ENCODE measurements at regions not wholly inside any gene's neighbourhood (a gene's known extent, or its start where the extent isn't known, plus 50 kb on each side); places are given as distances from the start of the nearest gene placed in this dataset.

- Histone ChIP-seq H3K9me2 (replicated peaks; ENCODE audit: insufficient read depth, low read length) (no peaks in the 10 kb centered on the region), H3K9me3 (ENCODE audit: low read length) (0 out of 2 replicates have a peak, but pooled peaks cover 4% of the 10 kb centered on the region), H4K20me1 (ENCODE audit: insufficient read depth, low read depth, low read length) (no peaks in the 10 kb centered on the region), H3K27ac (ENCODE audit: low read length) (no peak overlapping the region), H3K79me2 (ENCODE audit: low read length) (no peaks in the 10 kb centered on the region), H3K36me3 (ENCODE audit: insufficient read depth, low read length) (no peaks in the 10 kb centered on the region), H3K4me3 (ENCODE audit: low read length) (no peak overlapping the region), H3K9ac (ENCODE audit: low read length) (no peak overlapping the region), H3K27me3 (ENCODE audit: low read length) (no peaks in the 10 kb centered on the region), H2AFZ (ENCODE audit: low read length) (no peak overlapping the region), H3K4me1 (ENCODE audit: low read length) (no peaks in the 10 kb centered on the region), H3K4me2 (ENCODE audit: low read depth, low read length, poor library complexity, severe bottlenecking) (no peak overlapping the region)
- no peak for DNase-seq
Observed at GRCh38 chr3:30493911-30494311, 112.5 kb upstream of the TGFBR2 start.

GRCh38 chr3:30495172-30496065 lies 111.0 kb upstream of the TGFBR2 start:
- Histone ChIP-seq H3K27ac (ENCODE audit: low read length) (no peak overlapping the region), H3K9me2 (replicated peaks; ENCODE audit: insufficient read depth, low read length) (no peaks in the 10 kb centered on the region; the same call in 1 of the 2 replicates), H3K4me1 (ENCODE audit: low read length) (no peaks in the 10 kb centered on the region), H3K9me3 (ENCODE audit: low read length) (no peaks in the 10 kb centered on the region), H3K9ac (ENCODE audit: low read length) (no peak overlapping the region), H3K79me2 (ENCODE audit: low read length) (no peaks in the 10 kb centered on the region), H3K27me3 (ENCODE audit: low read length) (no peaks in the 10 kb centered on the region), H4K20me1 (ENCODE audit: insufficient read depth, low read depth, low read length) (no peaks in the 10 kb centered on the region), H3K4me2 (ENCODE audit: low read depth, low read length, poor library complexity, severe bottlenecking) (no peak overlapping the region), H3K4me3 (ENCODE audit: low read length) (no peak overlapping the region), H2AFZ (ENCODE audit: low read length) (no peak overlapping the region), H3K36me3 (ENCODE audit: insufficient read depth, low read length) (no peaks in the 10 kb centered on the region)
- DNase-seq = no peak

- H2AFZ ChIP-seq (ENCODE audit: low read length) = no peak overlapping the region
Observed at GRCh38 chr3:30496066-30496966, 110.1 kb upstream of the TGFBR2 start.

GRCh38 chr3:30498587-30498967 lies 107.8 kb upstream of the TGFBR2 start:
- Histone ChIP-seq H3K27me3 (ENCODE audit: low read length) (no peaks in the 10 kb centered on the region), H3K9me3 (ENCODE audit: low read length) (no peaks in the 10 kb centered on the region), H4K20me1 (ENCODE audit: insufficient read depth, low read depth, low read length) (no peaks in the 10 kb centered on the region), H2AFZ (ENCODE audit: low read length) (no peak overlapping the region), H3K9ac (ENCODE audit: low read length) (no peak overlapping the region), H3K4me3 (ENCODE audit: low read length) (no peak overlapping the region), H3K4me2 (ENCODE audit: low read depth, low read length, poor library complexity, severe bottlenecking) (no peak overlapping the region), H3K4me1 (ENCODE audit: low read length) (no peaks in the 10 kb centered on the region), H3K9me2 (replicated peaks; ENCODE audit: insufficient read depth, low read length) (no peaks in the 10 kb centered on the region; the same call in 1 of the 2 replicates), H3K36me3 (ENCODE audit: insufficient read depth, low read length) (no peaks in the 10 kb centered on the region), H3K79me2 (ENCODE audit: low read length) (no peaks in the 10 kb centered on the region), H3K27ac (ENCODE audit: low read length) (no peak overlapping the region)
- no peak for DNase-seq

More at GRCh38 chr3:30496066-30496966, 110.1 kb upstream of the TGFBR2 start:
- Histone ChIP-seq H3K36me3 (ENCODE audit: insufficient read depth, low read length) (no peaks in the 10 kb centered on the region), H3K79me2 (ENCODE audit: low read length) (no peaks in the 10 kb centered on the region), H3K9ac (ENCODE audit: low read length) (no peak overlapping the region), H3K4me1 (ENCODE audit: low read length) (no peaks in the 10 kb centered on the region), H3K27ac (ENCODE audit: low read length) (no peak overlapping the region), H4K20me1 (ENCODE audit: insufficient read depth, low read depth, low read length) (no peaks in the 10 kb centered on the region), H3K27me3 (ENCODE audit: low read length) (no peaks in the 10 kb centered on the region), H3K4me2 (ENCODE audit: low read depth, low read length, poor library complexity, severe bottlenecking) (no peak overlapping the region), H3K9me3 (ENCODE audit: low read length) (no peaks in the 10 kb centered on the region), H3K4me3 (ENCODE audit: low read length) (no peak overlapping the region), H3K9me2 (replicated peaks; ENCODE audit: insufficient read depth, low read length) (no peaks in the 10 kb centered on the region; the same call in 1 of the 2 replicates)
- DNase-seq = no peak

- H2AFZ ChIP-seq (ENCODE audit: low read length) = no peak overlapping the region
- DNase-seq = no peak
Observed at GRCh38 chr3:30500666-30501399, 105.6 kb upstream of the TGFBR2 start.

GRCh38 chr3:30501526-30501925 lies 104.9 kb upstream of the TGFBR2 start:
- no peaks in the 10 kb centered on the region for H3K36me3 ChIP-seq (ENCODE audit: insufficient read depth, low read length)
- no peak for DNase-seq
- no peaks in the 10 kb centered on the region for H3K79me2 ChIP-seq (ENCODE audit: low read length)
- no peaks in the 10 kb centered on the region for H3K27me3 ChIP-seq (ENCODE audit: low read length)
- no peaks in the 10 kb centered on the region for H3K9me3 ChIP-seq (ENCODE audit: low read length)
- no peaks in the 10 kb centered on the region; the same call in 1 of the 2 replicates for H3K9me2 ChIP-seq (replicated peaks; ENCODE audit: insufficient read depth, low read length)
- no peak overlapping the region for H3K4me2 ChIP-seq (ENCODE audit: low read depth, low read length, poor library complexity, severe bottlenecking)
- H4K20me1 ChIP-seq (ENCODE audit: insufficient read depth, low read depth, low read length) = no peaks in the 10 kb centered on the region
- H3K4me1 ChIP-seq (ENCODE audit: low read length) = no peaks in the 10 kb centered on the region
- no peak overlapping the region for H3K27ac ChIP-seq (ENCODE audit: low read length)
- no peak overlapping the region for H3K4me3 ChIP-seq (ENCODE audit: low read length)
- H2AFZ ChIP-seq (ENCODE audit: low read length) = no peak overlapping the region
- no peak overlapping the region for H3K9ac ChIP-seq (ENCODE audit: low read length)

More at GRCh38 chr3:30500666-30501399, 105.6 kb upstream of the TGFBR2 start:
- no peaks in the 10 kb centered on the region for H3K27me3 ChIP-seq (ENCODE audit: low read length)
- H3K4me3 ChIP-seq (ENCODE audit: low read length) = no peak overlapping the region
- H3K9me2 ChIP-seq (replicated peaks; ENCODE audit: insufficient read depth, low read length) = no peaks in the 10 kb centered on the region; the same call in 1 of the 2 replicates
- no peaks in the 10 kb centered on the region for H3K9me3 ChIP-seq (ENCODE audit: low read length)
- no peak overlapping the region for H3K9ac ChIP-seq (ENCODE audit: low read length)
- no peaks in the 10 kb centered on the region for H3K79me2 ChIP-seq (ENCODE audit: low read length)
- no peaks in the 10 kb centered on the region for H3K4me1 ChIP-seq (ENCODE audit: low read length)
- no peak overlapping the region for H3K27ac ChIP-seq (ENCODE audit: low read length)
- no peaks in the 10 kb centered on the region for H3K36me3 ChIP-seq (ENCODE audit: insufficient read depth, low read length)
- no peak overlapping the region for H3K4me2 ChIP-seq (ENCODE audit: low read depth, low read length, poor library complexity, severe bottlenecking)
- H4K20me1 ChIP-seq (ENCODE audit: insufficient read depth, low read depth, low read length) = no peaks in the 10 kb centered on the region

GRCh38 chr3:30502051-30502741 lies 104.2 kb upstream of the TGFBR2 start:
- H3K4me3 ChIP-seq (ENCODE audit: low read length) = no peak overlapping the region
- H3K27ac ChIP-seq (ENCODE audit: low read length) = no peak overlapping the region
- no peaks in the 10 kb centered on the region for H3K79me2 ChIP-seq (ENCODE audit: low read length)
- DNase-seq = no peak
- no peak overlapping the region for H3K9ac ChIP-seq (ENCODE audit: low read length)
- H3K36me3 ChIP-seq (ENCODE audit: insufficient read depth, low read length) = no peaks in the 10 kb centered on the region
- no peaks in the 10 kb centered on the region for H3K4me1 ChIP-seq (ENCODE audit: low read length)
- no peak overlapping the region for H2AFZ ChIP-seq (ENCODE audit: low read length)
- no peaks in the 10 kb centered on the region for H3K27me3 ChIP-seq (ENCODE audit: low read length)
- H3K4me2 ChIP-seq (ENCODE audit: low read depth, low read length, poor library complexity, severe bottlenecking) = no peak overlapping the region
- H3K9me3 ChIP-seq (ENCODE audit: low read length) = no peaks in the 10 kb centered on the region
- no peaks in the 10 kb centered on the region; the same call in 1 of the 2 replicates for H3K9me2 ChIP-seq (replicated peaks; ENCODE audit: insufficient read depth, low read length)
- H4K20me1 ChIP-seq (ENCODE audit: insufficient read depth, low read depth, low read length) = no peaks in the 10 kb centered on the region
